HK-2 (cell line): ENCODE measurements at regions not wholly inside any gene's neighbourhood (a gene's known extent, or its start where the extent isn't known, plus 50 kb on each side); places are given as distances from the start of the nearest gene placed in this dataset.
"Not testable (repeated sequence)": the region's sequence is repeated elsewhere in the genome, so short reads cannot be mapped to it uniquely, and the experiment has no call there.

ENCODE experiments used
- DNase-seq: peaks from one replicate; pipeline ENCODE4 v3.0.0-alpha.2; 2018; ENCODE audit not compliant: unreplicated experiment

GRCh38 chr12:102666176-102666575, 185.8 kb upstream of the IGF1 start:
- not testable (repeated sequence) for DNase-seq

- DNase-seq: no peak
These were observed 179.0 kb upstream of the IGF1 start for GRCh38 chr12:102659200-102659911.

GRCh38 chr12:102653406-102653805, 173.0 kb upstream of the IGF1 start:
- no peak for DNase-seq

GRCh38 chr12:102652645-102653313, 172.4 kb upstream of the IGF1 start:
- no peak for DNase-seq

- DNase-seq: no peak
These were observed 165.6 kb upstream of the IGF1 start for GRCh38 chr12:102645968-102646367.

- no peak for DNase-seq
These were observed 163.7 kb upstream of the IGF1 start for GRCh38 chr12:102643879-102644575.

GRCh38 chr12:102642199-102642598, 161.8 kb upstream of the IGF1 start:
- DNase-seq: no peak

- not testable (repeated sequence) for DNase-seq
These were observed 160.3 kb upstream of the IGF1 start for GRCh38 chr12:102640658-102641057.

- DNase-seq: no peak
These were observed 158.4 kb upstream of the IGF1 start for GRCh38 chr12:102638777-102639176.

- no peak for DNase-seq
These were observed 153.7 kb upstream of the IGF1 start for GRCh38 chr12:102633981-102634605.

- peak; percentile 37 for DNase-seq
These were observed 150.9 kb upstream of the IGF1 start for GRCh38 chr12:102631274-102631673.

- DNase-seq: no peak
These were observed 149.0 kb upstream of the IGF1 start for GRCh38 chr12:102629262-102629888.

- DNase-seq: no peak
These were observed 145.5 kb upstream of the IGF1 start for GRCh38 chr12:102625819-102626218.

- no peak for DNase-seq
These were observed 142.3 kb upstream of the IGF1 start for GRCh38 chr12:102622618-102623017.

GRCh38 chr12:102618197-102618877, 138.0 kb upstream of the IGF1 start:
- DNase-seq: no peak

GRCh38 chr12:102616692-102617091, 136.3 kb upstream of the IGF1 start:
- DNase-seq: no peak

- no peak for DNase-seq
These were observed 131.6 kb upstream of the IGF1 start for GRCh38 chr12:102611995-102612394.

GRCh38 chr12:102609996-102610395, 129.6 kb upstream of the IGF1 start:
- no peak for DNase-seq

- no peak for DNase-seq
These were observed 122.7 kb upstream of the IGF1 start for GRCh38 chr12:102603021-102603420.

- DNase-seq: no peak
These were observed 122.2 kb upstream of the IGF1 start for GRCh38 chr12:102602521-102602920.

- no peak for DNase-seq
These were observed 121.3 kb upstream of the IGF1 start for GRCh38 chr12:102601621-102602020.
